Inflammatory macrophage (primary cell): ENCODE measurements at regions not wholly inside any gene's neighbourhood (a gene's known extent, or its start where the extent isn't known, plus 50 kb on each side); places are given as distances from the start of the nearest gene placed in this dataset.
"Not testable (repeated sequence)": the region's sequence is repeated elsewhere in the genome, so short reads cannot be mapped to it uniquely, and the experiment has no call there.

Source experiments
- DNase-seq, 2 donors: peaks; one replicate each; pipeline ENCODE4 v3.0.0-alpha.2; 2020 to 2022

GRCh38 chr2:167745667-167746066 is 501.7 kb downstream of the STK39 start:
- DNase-seq, result no peak

- not testable (repeated sequence) for DNase-seq
Measured at GRCh38 chr2:167739921-167740320, 507.5 kb downstream of the STK39 start.

- DNase-seq, result no peak
Measured at GRCh38 chr2:167733747-167734146, 513.6 kb downstream of the STK39 start.

GRCh38 chr2:167732326-167732725 is 515.1 kb downstream of the STK39 start:
- no peak for DNase-seq

GRCh38 chr2:167729911-167730310 is 517.5 kb downstream of the STK39 start:
- DNase-seq, result no peak

GRCh38 chr2:167726788-167727187 is 520.6 kb downstream of the STK39 start:
- no peak for DNase-seq

- DNase-seq, result no peak
Measured at GRCh38 chr2:167721593-167721992, 525.8 kb downstream of the STK39 start.

- no peak for DNase-seq
Measured at GRCh38 chr2:167719410-167719809, 528.0 kb downstream of the STK39 start.

GRCh38 chr2:167718560-167718959 is 528.8 kb downstream of the STK39 start:
- DNase-seq, result no peak

- DNase-seq, result no peak
Measured at GRCh38 chr2:167715932-167716331, 531.5 kb downstream of the STK39 start.

- DNase-seq, result not testable (repeated sequence)
Measured at GRCh38 chr2:167715498-167715897, 531.9 kb downstream of the STK39 start.

GRCh38 chr2:167712275-167712674 is 535.1 kb downstream of the STK39 start:
- DNase-seq, result no peak

- no peak for DNase-seq
Measured at GRCh38 chr2:167708998-167709397, 538.4 kb downstream of the STK39 start.

- DNase-seq, result no peak
Measured at GRCh38 chr2:167706800-167707199, 540.6 kb downstream of the STK39 start.

GRCh38 chr2:167703441-167703840 is 544.0 kb downstream of the STK39 start:
- DNase-seq, result peak in 1 of 2 donors; percentile 10

- no peak for DNase-seq
Measured at GRCh38 chr2:167702227-167702626, 545.2 kb downstream of the STK39 start.

GRCh38 chr2:167701651-167702050 is 545.7 kb downstream of the STK39 start:
- DNase-seq, result no peak

- DNase-seq, result no peak
Measured at GRCh38 chr2:167697948-167698347, 549.4 kb downstream of the STK39 start.

- no peak for DNase-seq
Measured at GRCh38 chr2:167697194-167697593, 550.2 kb downstream of the STK39 start.

- no peak for DNase-seq
Measured at GRCh38 chr2:167692936-167693335, 554.5 kb downstream of the STK39 start.

GRCh38 chr2:167692191-167692590 is 555.2 kb downstream of the STK39 start:
- DNase-seq, result no peak

- DNase-seq, result no peak
Measured at GRCh38 chr2:167689444-167689843, 558.0 kb downstream of the STK39 start.

GRCh38 chr2:167686691-167687090 is 560.7 kb downstream of the STK39 start:
- DNase-seq, result no peak

- no peak for DNase-seq
Measured at GRCh38 chr2:167681234-167682015, 566.0 kb downstream of the STK39 start.

- no peak for DNase-seq
Measured at GRCh38 chr2:167678158-167678557, 569.2 kb downstream of the STK39 start.
